ENCODE measurements at regions not wholly inside any gene's neighbourhood (a gene's known extent, or its start where the extent isn't known, plus 50 kb on each side); places are given as distances from the start of the nearest gene placed in this dataset.

DNA sequence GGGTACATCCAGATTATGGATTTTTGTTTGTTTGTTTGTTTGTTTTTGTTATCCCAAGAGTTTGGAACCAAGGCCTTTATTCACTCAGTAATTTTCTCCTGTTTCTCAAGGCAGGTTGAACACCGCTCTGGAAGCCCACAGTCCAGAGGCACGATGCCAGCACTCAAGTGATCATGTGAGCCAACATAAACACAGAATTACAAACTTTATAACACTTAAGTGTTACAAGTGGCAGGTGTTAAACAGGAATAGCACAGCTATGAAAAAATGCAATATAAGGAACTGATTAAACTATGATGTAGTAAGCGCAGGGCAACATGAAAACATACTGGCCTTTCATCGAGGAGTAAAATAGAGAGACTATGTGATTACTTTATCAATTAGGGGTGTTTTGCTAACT is 1885.8 kb upstream of the SEL1L start:
- in situ Hi-C loops (cut with MboI; ENCODE audit: low sequenced_read_pairs, unreplicated experiment): no loop called here
- no peak for DNase-seq (ENCODE audit: low spot score)
- TF ChIP-seq, protein P1, sequence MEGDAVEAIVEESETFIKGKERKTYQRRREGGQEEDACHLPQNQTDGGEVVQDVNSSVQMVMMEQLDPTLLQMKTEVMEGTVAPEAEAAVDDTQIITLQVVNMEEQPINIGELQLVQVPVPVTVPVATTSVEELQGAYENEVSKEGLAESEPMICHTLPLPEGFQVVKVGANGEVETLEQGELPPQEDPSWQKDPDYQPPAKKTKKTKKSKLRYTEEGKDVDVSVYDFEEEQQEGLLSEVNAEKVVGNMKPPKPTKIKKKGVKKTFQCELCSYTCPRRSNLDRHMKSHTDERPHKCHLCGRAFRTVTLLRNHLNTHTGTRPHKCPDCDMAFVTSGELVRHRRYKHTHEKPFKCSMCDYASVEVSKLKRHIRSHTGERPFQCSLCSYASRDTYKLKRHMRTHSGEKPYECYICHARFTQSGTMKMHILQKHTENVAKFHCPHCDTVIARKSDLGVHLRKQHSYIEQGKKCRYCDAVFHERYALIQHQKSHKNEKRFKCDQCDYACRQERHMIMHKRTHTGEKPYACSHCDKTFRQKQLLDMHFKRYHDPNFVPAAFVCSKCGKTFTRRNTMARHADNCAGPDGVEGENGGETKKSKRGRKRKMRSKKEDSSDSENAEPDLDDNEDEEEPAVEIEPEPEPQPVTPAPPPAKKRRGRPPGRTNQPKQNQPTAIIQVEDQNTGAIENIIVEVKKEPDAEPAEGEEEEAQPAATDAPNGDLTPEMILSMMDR (IDR thresholded peaks at IDR 0.05; ENCODE audit: borderline replicate concordance, control extremely low read depth, extremely low read depth, insufficient read depth, missing control alignments): no peak

DNA sequence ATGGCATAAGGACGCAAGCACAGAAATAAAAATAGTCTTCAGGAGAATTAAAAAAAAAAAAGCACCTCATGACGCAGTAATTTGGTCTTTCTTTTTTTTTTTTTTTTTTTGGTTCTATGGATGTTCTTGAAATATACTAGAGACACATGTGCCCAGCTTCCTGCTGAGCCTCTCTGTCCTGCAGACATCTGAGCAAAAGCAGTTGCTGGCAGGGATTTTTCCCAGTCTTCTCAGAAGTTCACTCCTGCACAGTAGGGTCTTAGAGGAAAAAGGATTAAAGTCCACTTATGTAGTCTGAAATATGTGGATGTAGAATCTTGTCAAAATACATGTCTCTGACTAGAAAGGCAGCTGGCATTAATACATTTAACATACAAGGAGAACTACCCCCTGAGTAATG is 1888.1 kb upstream of the SEL1L start:
- in situ Hi-C loops (cut with MboI; ENCODE audit: low sequenced_read_pairs, unreplicated experiment): no loop called here
- DNase-seq (ENCODE audit: low spot score): no peak
- TF ChIP-seq, protein P1 (IDR thresholded peaks at IDR 0.05; ENCODE audit: borderline replicate concordance, control extremely low read depth, extremely low read depth, insufficient read depth, missing control alignments): no peak

DNA sequence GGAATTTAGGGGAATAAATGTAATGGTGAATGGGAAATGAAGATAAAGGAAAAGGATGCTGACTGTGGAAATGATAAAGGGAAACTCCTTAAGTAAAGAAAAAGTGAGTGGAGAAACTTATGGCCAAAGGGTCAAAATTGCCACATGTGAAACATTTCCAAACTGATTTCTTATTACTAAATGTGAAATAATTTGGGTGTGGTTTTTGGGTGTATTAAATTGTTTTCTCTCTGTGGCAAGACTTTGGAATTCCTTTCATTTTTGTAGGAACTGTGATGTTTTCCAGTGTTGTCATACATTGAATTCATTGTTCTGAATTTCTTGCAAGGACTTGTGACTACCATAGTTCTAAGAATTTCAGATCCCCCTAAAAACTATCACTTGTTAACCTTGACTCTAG is 1891.5 kb upstream of the SEL1L start:
- in situ Hi-C loops (cut with MboI; ENCODE audit: low sequenced_read_pairs, unreplicated experiment): no loop called here
- DNase-seq (ENCODE audit: low spot score): no peak
- TF ChIP-seq, protein P1 (IDR thresholded peaks at IDR 0.05; ENCODE audit: borderline replicate concordance, control extremely low read depth, extremely low read depth, insufficient read depth, missing control alignments): no peak

DNA sequence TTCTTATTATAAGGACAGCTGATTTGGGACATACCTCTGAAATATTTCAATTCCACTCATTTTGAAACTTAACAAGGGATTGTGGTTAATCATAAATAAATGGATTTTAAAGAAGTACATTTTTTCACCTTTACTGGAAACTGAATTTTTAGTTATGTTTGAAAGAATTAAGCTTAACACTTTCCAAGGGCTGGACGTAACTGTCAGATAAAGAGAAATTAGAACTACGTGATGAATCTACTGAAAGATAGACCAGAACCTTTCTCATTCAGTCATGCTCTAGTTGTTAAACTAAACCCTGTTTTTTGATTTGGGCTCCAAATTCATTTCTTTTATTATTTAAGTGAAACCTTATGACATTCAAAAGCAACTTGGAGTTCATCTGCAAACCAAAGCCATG is 1892.1 kb upstream of the SEL1L start:
- no peak for DNase-seq (ENCODE audit: low spot score)
- in situ Hi-C loops (cut with MboI; ENCODE audit: low sequenced_read_pairs, unreplicated experiment): no loop called here
- TF ChIP-seq, protein P1 (IDR thresholded peaks at IDR 0.05; ENCODE audit: borderline replicate concordance, control extremely low read depth, extremely low read depth, insufficient read depth, missing control alignments): no peak

DNA sequence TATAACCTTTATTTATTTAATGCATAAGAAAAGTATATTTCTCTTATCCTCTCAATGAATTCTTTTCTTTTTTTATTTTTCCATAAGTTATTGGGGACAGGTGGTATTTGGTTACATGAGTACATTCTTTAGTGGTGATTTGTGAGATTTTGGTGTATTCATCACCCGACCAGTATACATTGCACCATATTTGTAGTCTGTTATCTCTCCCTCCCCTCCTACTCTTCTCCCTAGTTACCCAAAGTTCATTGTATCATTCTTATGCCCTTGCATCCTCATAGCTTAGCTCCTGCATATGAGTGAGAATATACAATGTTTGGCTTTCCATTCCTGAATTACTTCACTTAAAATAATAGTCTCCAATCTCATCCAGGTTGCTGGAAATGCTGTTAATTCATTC is 1900.0 kb upstream of the SEL1L start:
- TF ChIP-seq, protein P1 (IDR thresholded peaks at IDR 0.05; ENCODE audit: borderline replicate concordance, control extremely low read depth, extremely low read depth, insufficient read depth, missing control alignments): no peak
- in situ Hi-C loops (cut with MboI; ENCODE audit: low sequenced_read_pairs, unreplicated experiment): no loop called here
- DNase-seq (ENCODE audit: low spot score): no peak

DNA sequence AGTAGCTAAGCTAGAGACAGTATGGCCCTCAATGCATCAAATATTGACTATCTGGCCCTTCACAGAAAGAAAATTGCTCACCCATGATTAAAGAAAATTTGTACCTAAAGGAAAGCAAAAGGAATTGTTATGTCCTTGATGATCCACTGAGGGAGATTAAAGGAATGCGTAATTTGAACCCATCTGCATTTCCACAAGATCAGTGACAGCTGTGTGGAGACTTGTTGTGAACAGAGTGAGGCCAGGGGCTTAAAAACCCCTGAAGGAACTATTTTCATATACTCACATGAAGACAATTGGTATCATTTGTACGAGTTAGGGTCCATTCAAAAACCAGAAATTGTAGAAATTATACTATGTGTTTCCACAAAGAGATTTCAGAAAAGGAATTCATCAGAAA is 1908.1 kb upstream of the SEL1L start:
- DNase-seq (ENCODE audit: low spot score): no peak
- TF ChIP-seq, protein P1 (IDR thresholded peaks at IDR 0.05; ENCODE audit: borderline replicate concordance, control extremely low read depth, extremely low read depth, insufficient read depth, missing control alignments): no peak
- in situ Hi-C loops (cut with MboI; ENCODE audit: low sequenced_read_pairs, unreplicated experiment): no loop called here

DNA sequence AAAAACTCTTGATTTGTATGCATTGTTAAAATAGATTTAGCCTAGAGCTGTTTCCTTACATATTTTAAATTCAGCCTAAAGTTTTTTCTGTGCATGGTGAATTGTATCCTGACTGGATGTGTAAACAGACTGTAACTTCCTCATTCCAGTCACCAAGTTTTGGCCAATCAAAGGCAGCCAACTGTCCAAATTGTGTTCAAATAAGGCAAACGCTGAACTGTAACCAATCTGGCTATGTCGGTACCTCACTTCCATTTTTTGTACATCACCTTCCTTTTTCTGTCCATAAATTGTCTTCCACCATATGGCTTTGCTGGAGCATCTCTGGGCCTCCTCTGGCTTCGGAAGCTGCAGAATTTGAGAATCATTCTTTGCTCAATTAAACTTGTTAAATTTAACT is 1921.9 kb upstream of the SEL1L start:
- DNase-seq (ENCODE audit: low spot score): no peak
- TF ChIP-seq, protein P1 (IDR thresholded peaks at IDR 0.05; ENCODE audit: borderline replicate concordance, control extremely low read depth, extremely low read depth, insufficient read depth, missing control alignments): no peak
- in situ Hi-C loops (cut with MboI; ENCODE audit: low sequenced_read_pairs, unreplicated experiment): no loop called here

Data from GM13976 (cell line).